CD4-positive, alpha-beta T cell (primary cell): ENCODE measurements at regions not wholly inside any gene's neighbourhood (a gene's known extent, or its start where the extent isn't known, plus 50 kb on each side); places are given as distances from the start of the nearest gene placed in this dataset.
"Not testable (repeated sequence)": the region's sequence is repeated elsewhere in the genome, so short reads cannot be mapped to it uniquely, and the experiment has no call there.

Experiments used
- ATAC-seq: fragments of 200-7000 bp; cut with Tn5 transposase; one replicate; pipeline ENCODE4 v1.10.0; 2022; ENCODE audit warnings: mild to moderate bottlenecking; ENCODE audit not compliant: poor library complexity
- CTCF ChIA-PET: fragments of 350-600 bp; sonication (Branson Sonifier 250); formaldehyde crosslinking; loops from one replicate; lab custom pipeline; 2021; ENCODE audit warnings: antibody characterized with exemption, inconsistent platforms; lab: Charles Lee
- POLR2A ChIA-PET: fragments of 350-600 bp; sonication (Branson Sonifier 250); formaldehyde crosslinking; loops from one replicate; lab custom pipeline; 2021; ENCODE audit warnings: antibody characterized with exemption, inconsistent platforms; lab: Charles Lee
- DNase-seq, 14 experiments: peaks; one replicate each; pipeline ENCODE4 v3.0.0-alpha.2; 2013 to 2020; ENCODE audit warnings: mixed read lengths in 2 of 14
- H3K27ac ChIP-seq, 2 donors: one replicate each; pipeline versions ENCODE4 v1.5.1 to v1.7.0; 2013; ENCODE audit warnings: low read length in 2 of 2, low read depth in 1 of 2, mild to moderate bottlenecking in 1 of 2
- H3K27me3 ChIP-seq, 2 experiments: 1 replicate in 1 of 2; 2 replicates in 1 of 2; pipeline versions ENCODE4 v1.6.1 to v1.7.0; 2013; ENCODE audit warnings: low read length in 2 of 2, control low read depth in 1 of 2, mild to moderate bottlenecking in 1 of 2, moderate library complexity in 1 of 2; ENCODE audit not compliant: insufficient read depth in 2 of 2, control insufficient read depth in 1 of 2
- H3K36me3 ChIP-seq: one replicate; pipeline ENCODE4 v1.6.1; 2013; ENCODE audit warnings: low read length, control low read depth; ENCODE audit not compliant: insufficient read depth
- H3K4me1 ChIP-seq: one replicate; pipeline ENCODE4 v1.6.1; 2013; ENCODE audit warnings: low read length, control low read depth; ENCODE audit not compliant: insufficient read depth
- H3K4me3 ChIP-seq: one replicate; pipeline ENCODE4 v1.5.1; 2013; ENCODE audit warnings: mild to moderate bottlenecking, low read length, moderate library complexity
- H3K9me3 ChIP-seq, 2 experiments: 1 replicate in 1 of 2; 2 replicates in 1 of 2; pipeline versions ENCODE4 v1.6.1 to v1.7.0; 2013; ENCODE audit warnings: low read length in 2 of 2, mild to moderate bottlenecking in 2 of 2, control low read depth in 1 of 2, moderate library complexity in 1 of 2; ENCODE audit not compliant: control insufficient read depth in 1 of 2, insufficient read depth in 1 of 2
- H3K27ac Mint-ChIP-seq: one replicate; pipeline ENCODE4 v1.8.0; 2020; ENCODE audit warnings: mixed read lengths
- H3K27me3 Mint-ChIP-seq: one replicate; pipeline ENCODE4 v1.8.0; 2021; ENCODE audit warnings: mixed read lengths
- H3K36me3 Mint-ChIP-seq: one replicate; pipeline ENCODE4 v1.8.0; 2021; ENCODE audit warnings: low read depth, mixed read lengths
- H3K4me1 Mint-ChIP-seq: one replicate; pipeline ENCODE4 v1.8.0; 2021; ENCODE audit warnings: low read depth, mixed read lengths
- H3K4me3 Mint-ChIP-seq: one replicate; pipeline ENCODE4 v1.8.0; 2020; ENCODE audit warnings: mild to moderate bottlenecking, mixed read lengths
- H3K9me3 Mint-ChIP-seq: one replicate; pipeline ENCODE4 v1.8.0; 2020; ENCODE audit warnings: mixed read lengths
- CTCF ChIP-seq: fragments of 200-600 bp; IDR thresholded peaks from one replicate; pipeline ENCODE4 v1.8.0; 2022; ENCODE audit warnings: antibody characterized with exemption, mild to moderate bottlenecking
- intact Hi-C, 2 experiments: fragments of 100-400 bp; cut with DNase I in 1 of 2; cut with micrococcal nuclease in 1 of 2; formaldehyde crosslinking; loops; one replicate each; pipeline versions ENCODE4 v1.15.1 to v1.9.0; 2023 to 2025; cut with DNase I, micrococcal nuclease

- ChIA-PET POLR2A (no interaction called here), CTCF (interaction anchor here (0.6 kb wide), 1 partner anchor 210 kb away, joined by 4 read pairs; no protein-coding TSS in a partner anchor)
- Mint-ChIP-seq H3K36me3 (no peaks in the 10 kb centered on the region), H3K9me3 (no peaks in the 10 kb centered on the region), H3K4me1 (no peaks in the 10 kb centered on the region), H3K4me3 (no peak overlapping the region), H3K27ac (no peak overlapping the region), H3K27me3 (no peaks in the 10 kb centered on the region)
- H3K4me1 ChIP-seq = no peaks in the 10 kb centered on the region
- TF ChIP-seq CTCF = no peak
- H3K27me3 ChIP-seq = no peaks in the 10 kb centered on the region
- DNase-seq (no peak), ATAC-seq (no peak)
- H3K9me3 ChIP-seq = no peaks in the 10 kb centered on the region
- H3K4me3 ChIP-seq = no peak overlapping the region
- intact Hi-C loops = no loop called here
- H3K27ac ChIP-seq = no peak overlapping the region
- no peaks in the 10 kb centered on the region for H3K36me3 ChIP-seq
Observed at GRCh38 chr2:37760471-37760870, 89.0 kb upstream of the CDC42EP3 start.

GRCh38 chr2:37762281-37762680 lies 90.8 kb upstream of the CDC42EP3 start:
- peak in 3 of 14 experiments; percentile 8 to 12 (median 10) for DNase-seq
- H3K9me3 Mint-ChIP-seq, CTCF ChIA-PET, H3K27me3 ChIP-seq, H3K27ac ChIP-seq, H3K27ac Mint-ChIP-seq, H3K4me1 ChIP-seq, ATAC-seq, H3K36me3 Mint-ChIP-seq, H3K27me3 Mint-ChIP-seq, H3K4me3 Mint-ChIP-seq, H3K9me3 ChIP-seq, H3K36me3 ChIP-seq, intact Hi-C loops, H3K4me1 Mint-ChIP-seq, H3K4me3 ChIP-seq: not testable (repeated sequence)
- POLR2A ChIA-PET = interaction anchor here (0.6 kb wide), 1 partner anchor 459 kb away, joined by 4 read pairs; no protein-coding TSS in a partner anchor

- ChIA-PET CTCF (interaction anchor here (1.8 kb wide), 1 partner anchor 8 kb away, joined by 4 read pairs; no protein-coding TSS in a partner anchor), POLR2A (no interaction called here)
- Histone ChIP-seq H3K36me3 (no peaks in the 10 kb centered on the region), H3K27me3 (no peaks in the 10 kb centered on the region), H3K4me3 (no peak overlapping the region), H3K27ac (no peak overlapping the region), H3K4me1 (no peaks in the 10 kb centered on the region), H3K9me3 (no peaks in the 10 kb centered on the region)
- Mint-ChIP-seq H3K4me3 (no peak overlapping the region), H3K9me3 (no peaks in the 10 kb centered on the region), H3K36me3 (no peaks in the 10 kb centered on the region), H3K27ac (no peak overlapping the region), H3K27me3 (no peaks in the 10 kb centered on the region), H3K4me1 (no peaks in the 10 kb centered on the region)
- ATAC-seq (no peak), DNase-seq (no peak)
- no peak for TF ChIP-seq CTCF
- intact Hi-C loops = no loop called here
Observed at GRCh38 chr2:37764739-37765138, 93.3 kb upstream of the CDC42EP3 start.

- H3K9me3 Mint-ChIP-seq = no peaks in the 10 kb centered on the region
- CTCF ChIA-PET = no interaction called here
- no peaks in the 10 kb centered on the region for H3K27me3 Mint-ChIP-seq
- no peaks in the 10 kb centered on the region for H3K36me3 ChIP-seq
- intact Hi-C loops = no loop called here
- H3K4me3 ChIP-seq = no peak overlapping the region
- H3K9me3 ChIP-seq = no peaks in the 10 kb centered on the region
- POLR2A ChIA-PET = no interaction called here
- H3K27ac ChIP-seq = no peak overlapping the region
- no peaks in the 10 kb centered on the region for H3K4me1 ChIP-seq
- no peak overlapping the region for H3K4me3 Mint-ChIP-seq
- H3K27me3 ChIP-seq = no peaks in the 10 kb centered on the region
- no peak overlapping the region for H3K27ac Mint-ChIP-seq
- no peaks in the 10 kb centered on the region for H3K4me1 Mint-ChIP-seq
- ATAC-seq (no peak), DNase-seq (no peak)
- H3K36me3 Mint-ChIP-seq = no peaks in the 10 kb centered on the region
- TF ChIP-seq CTCF = no peak
Observed at GRCh38 chr2:37766106-37766505, 94.7 kb upstream of the CDC42EP3 start.
